Fibroblast of lung (primary cell): ENCODE measurements at regions not wholly inside any gene's neighbourhood (a gene's known extent, or its start where the extent isn't known, plus 50 kb on each side); places are given as distances from the start of the nearest gene placed in this dataset.

ENCODE experiments used
- DNase-seq, 2 donors: peaks; one replicate each; pipeline versions ENCODE4 v3.0.0 to v3.0.0-alpha.2; 2010; ENCODE audit warnings: low read depth in 2 of 2
- H2AFZ ChIP-seq: 2 replicates; pipeline ENCODE4 v1.5.1; 2012; ENCODE audit warnings: low read length, control low read depth, inconsistent platforms
- H3K27ac ChIP-seq: 2 replicates; pipeline ENCODE4 v1.5.1; 2011; ENCODE audit warnings: low read length, control low read depth; ENCODE audit not compliant: insufficient read depth
- H3K27me3 ChIP-seq: 2 replicates; pipeline ENCODE4 v1.5.1; 2011; ENCODE audit warnings: mild to moderate bottlenecking, low read length; ENCODE audit not compliant: control insufficient read depth, insufficient read depth
- H3K36me3 ChIP-seq: 2 replicates; pipeline ENCODE4 v1.5.1; 2011; ENCODE audit warnings: low read length; ENCODE audit not compliant: control insufficient read depth, insufficient read depth
- H3K4me1 ChIP-seq: 2 replicates; pipeline ENCODE4 v1.5.1; 2011; ENCODE audit warnings: low read length; ENCODE audit not compliant: control insufficient read depth, insufficient read depth; ENCODE audit errors: extremely low read depth
- H3K4me2 ChIP-seq: 2 replicates; pipeline ENCODE4 v1.5.1; 2011; ENCODE audit warnings: low read length, control low read depth; ENCODE audit not compliant: insufficient read depth; ENCODE audit errors: extremely low read depth
- H3K4me3 ChIP-seq, 4 experiments: fragments of 200-600 bp in 1 of 4; sonication (generic) in 1 of 4; replicated peaks in 1 of 4; 2 replicates each; pipeline ENCODE4 v1.5.1; 2011 to 2016; ENCODE audit warnings: low read length in 4 of 4, low read depth in 3 of 4, mild to moderate bottlenecking in 3 of 4, control low read depth in 2 of 4, inconsistent platforms in 1 of 4, mixed read lengths in 1 of 4; ENCODE audit not compliant: insufficient read depth in 1 of 4; ENCODE audit errors: control extremely low read depth in 1 of 4
- H3K79me2 ChIP-seq: 2 replicates; pipeline ENCODE4 v1.5.1; 2012; ENCODE audit warnings: mild to moderate bottlenecking, low read length, inconsistent platforms; ENCODE audit not compliant: control insufficient read depth, insufficient read depth
- H3K9ac ChIP-seq: 2 replicates; pipeline ENCODE4 v1.5.1; 2011; ENCODE audit warnings: mild to moderate bottlenecking, low read length, control low read depth; ENCODE audit not compliant: insufficient read depth
- H3K9me3 ChIP-seq: 2 replicates; pipeline ENCODE4 v1.5.1; 2012; ENCODE audit warnings: low read depth, low read length; ENCODE audit not compliant: control insufficient read depth, insufficient read depth
- H4K20me1 ChIP-seq: 2 replicates; pipeline ENCODE4 v1.5.1; 2011; ENCODE audit warnings: low read length; ENCODE audit not compliant: control insufficient read depth, insufficient read depth; ENCODE audit errors: extremely low read depth
- EZH2 ChIP-seq: IDR thresholded peaks from 2 replicates; pipeline ENCODE4 v1.5.1; 2012; ENCODE audit warnings: low read length, control low read depth, mild to moderate bottlenecking; ENCODE audit errors: missing control alignments
- TF ChIP-seq, protein P1 (sequence below), 2 donors: IDR thresholded peaks in 1 of 2; conservative IDR thresholded peaks in 1 of 2; 1 replicate in 1 of 2; 2 replicates in 1 of 2; pipeline ENCODE4 v1.5.1; 2011 to 2012; ENCODE audit warnings: low read length in 2 of 2, control low read depth in 1 of 2, inconsistent platforms in 1 of 2, low read depth in 1 of 2, mild to moderate bottlenecking in 1 of 2

GRCh38 chr1:192491804-192492554, 83.6 kb upstream of the RGS1 start:
- Histone ChIP-seq H3K79me2 (no peaks in the 10 kb centered on the region), H3K4me3 (no peak overlapping the region), H2AFZ (no peak overlapping the region), H3K27ac (no peak overlapping the region), H3K4me1 (peaks cover 4% of the 10 kb centered on the region), H3K4me2 (no peak overlapping the region), H3K36me3 (no peaks in the 10 kb centered on the region), H4K20me1 (no peaks in the 10 kb centered on the region), H3K9me3 (no peaks in the 10 kb centered on the region), H3K9ac (no peak overlapping the region), H3K27me3 (no peaks in the 10 kb centered on the region)
- no peak for TF ChIP-seq EZH2
- TF ChIP-seq, protein P1, sequence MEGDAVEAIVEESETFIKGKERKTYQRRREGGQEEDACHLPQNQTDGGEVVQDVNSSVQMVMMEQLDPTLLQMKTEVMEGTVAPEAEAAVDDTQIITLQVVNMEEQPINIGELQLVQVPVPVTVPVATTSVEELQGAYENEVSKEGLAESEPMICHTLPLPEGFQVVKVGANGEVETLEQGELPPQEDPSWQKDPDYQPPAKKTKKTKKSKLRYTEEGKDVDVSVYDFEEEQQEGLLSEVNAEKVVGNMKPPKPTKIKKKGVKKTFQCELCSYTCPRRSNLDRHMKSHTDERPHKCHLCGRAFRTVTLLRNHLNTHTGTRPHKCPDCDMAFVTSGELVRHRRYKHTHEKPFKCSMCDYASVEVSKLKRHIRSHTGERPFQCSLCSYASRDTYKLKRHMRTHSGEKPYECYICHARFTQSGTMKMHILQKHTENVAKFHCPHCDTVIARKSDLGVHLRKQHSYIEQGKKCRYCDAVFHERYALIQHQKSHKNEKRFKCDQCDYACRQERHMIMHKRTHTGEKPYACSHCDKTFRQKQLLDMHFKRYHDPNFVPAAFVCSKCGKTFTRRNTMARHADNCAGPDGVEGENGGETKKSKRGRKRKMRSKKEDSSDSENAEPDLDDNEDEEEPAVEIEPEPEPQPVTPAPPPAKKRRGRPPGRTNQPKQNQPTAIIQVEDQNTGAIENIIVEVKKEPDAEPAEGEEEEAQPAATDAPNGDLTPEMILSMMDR (conservative IDR thresholded peaks at IDR 0.05 in 1 of 2, IDR thresholded peaks at IDR 0.05 in 1 of 2; ENCODE audit: low read depth in 1 of 2, low read length in 2 of 2), result peak in 1 of 2 donors; percentile 17
- DNase-seq, result peak in 1 of 2 donors; percentile 51

- no peak for TF ChIP-seq EZH2
- TF ChIP-seq, protein P1 (conservative IDR thresholded peaks at IDR 0.05 in 1 of 2, IDR thresholded peaks at IDR 0.05 in 1 of 2; ENCODE audit: low read depth in 1 of 2, low read length in 2 of 2), result no peak
- Histone ChIP-seq H4K20me1 (no peaks in the 10 kb centered on the region), H3K9ac (no peak overlapping the region), H2AFZ (no peak overlapping the region), H3K9me3 (no peaks in the 10 kb centered on the region), H3K27me3 (no peaks in the 10 kb centered on the region), H3K4me2 (no peak overlapping the region), H3K4me3 (no peak overlapping the region), H3K4me1 (peaks cover 4% of the 10 kb centered on the region), H3K27ac (no peak overlapping the region), H3K79me2 (no peaks in the 10 kb centered on the region), H3K36me3 (no peaks in the 10 kb centered on the region)
- no peak for DNase-seq
These were observed 82.0 kb upstream of the RGS1 start for GRCh38 chr1:192493584-192493983.

DNA sequence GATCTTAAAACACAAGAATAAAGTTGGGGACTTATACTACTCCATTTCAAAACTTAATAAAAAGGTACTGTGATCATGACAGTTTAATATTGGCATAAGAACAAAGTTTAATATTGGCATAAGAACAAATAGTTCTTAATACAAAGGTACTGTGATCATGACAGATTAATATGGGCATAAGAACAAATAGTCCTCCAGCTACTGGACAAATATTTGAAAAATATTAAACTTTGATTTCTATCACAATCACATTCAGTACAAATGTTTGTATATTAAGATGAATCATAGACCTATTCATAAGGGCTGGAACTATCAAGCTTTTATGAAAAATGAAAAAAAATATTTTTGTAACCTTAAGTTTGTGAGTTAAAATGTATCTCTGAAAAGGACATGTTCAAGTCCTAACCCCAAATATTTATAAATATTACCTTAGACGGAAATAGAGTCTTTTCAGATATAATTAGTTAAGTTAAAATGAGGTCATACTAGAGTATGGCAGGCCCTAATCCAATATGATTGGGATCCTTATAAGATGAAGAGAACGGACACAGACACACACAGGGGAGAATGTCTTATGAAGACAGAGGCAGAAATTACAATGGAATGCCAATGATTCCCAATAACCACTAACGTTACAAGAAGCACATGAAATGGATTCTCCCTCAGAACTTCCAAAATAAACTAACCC, 79.1 kb upstream of the RGS1 start:
- no peak overlapping the region for H3K9ac ChIP-seq
- H3K4me3 ChIP-seq, result no peak overlapping the region
- DNase-seq, result peak in 1 of 2 donors; percentile 35
- no peak overlapping the region for H3K27ac ChIP-seq
- H3K36me3 ChIP-seq, result no peaks in the 10 kb centered on the region
- H3K4me2 ChIP-seq, result no peak overlapping the region
- no peaks in the 10 kb centered on the region for H4K20me1 ChIP-seq
- no peak for TF ChIP-seq EZH2
- TF ChIP-seq, protein P1 (conservative IDR thresholded peaks at IDR 0.05 in 1 of 2, IDR thresholded peaks at IDR 0.05 in 1 of 2; ENCODE audit: low read depth in 1 of 2, low read length in 2 of 2), result no peak
- H3K79me2 ChIP-seq, result no peaks in the 10 kb centered on the region
- no peaks in the 10 kb centered on the region for H3K9me3 ChIP-seq
- no peaks in the 10 kb centered on the region for H3K27me3 ChIP-seq
- no peak overlapping the region for H2AFZ ChIP-seq
- no peaks in the 10 kb centered on the region for H3K4me1 ChIP-seq
